Gastrocnemius medialis (tissue), 4 donors: ENCODE measurements at regions not wholly inside any gene's neighbourhood (a gene's known extent, or its start where the extent isn't known, plus 50 kb on each side); places are given as distances from the start of the nearest gene placed in this dataset.

ENCODE experiments used
- POLR2A ChIP-seq, 2 donors: fragments of 450-650 bp; IDR thresholded peaks; one replicate each; pipeline ENCODE4 v1.6.1; 2017; ENCODE audit warnings: antibody characterized with exemption in 2 of 2, mild to moderate bottlenecking in 2 of 2, moderate library complexity in 2 of 2
- TF ChIP-seq, protein P1 (sequence below), 5 experiments: fragments of 450-650 bp in 3 of 5; fragments of 200-600 bp in 2 of 5; sonication (generic) in 2 of 5; IDR thresholded peaks in 4 of 5; conservative IDR thresholded peaks in 1 of 5; 1 replicate in 4 of 5; 2 replicates in 1 of 5; pipeline ENCODE4 v1.5.1; 2016 to 2019; ENCODE audit warnings: antibody characterized with exemption in 5 of 5, mild to moderate bottlenecking in 3 of 5, moderate library complexity in 3 of 5

DNA sequence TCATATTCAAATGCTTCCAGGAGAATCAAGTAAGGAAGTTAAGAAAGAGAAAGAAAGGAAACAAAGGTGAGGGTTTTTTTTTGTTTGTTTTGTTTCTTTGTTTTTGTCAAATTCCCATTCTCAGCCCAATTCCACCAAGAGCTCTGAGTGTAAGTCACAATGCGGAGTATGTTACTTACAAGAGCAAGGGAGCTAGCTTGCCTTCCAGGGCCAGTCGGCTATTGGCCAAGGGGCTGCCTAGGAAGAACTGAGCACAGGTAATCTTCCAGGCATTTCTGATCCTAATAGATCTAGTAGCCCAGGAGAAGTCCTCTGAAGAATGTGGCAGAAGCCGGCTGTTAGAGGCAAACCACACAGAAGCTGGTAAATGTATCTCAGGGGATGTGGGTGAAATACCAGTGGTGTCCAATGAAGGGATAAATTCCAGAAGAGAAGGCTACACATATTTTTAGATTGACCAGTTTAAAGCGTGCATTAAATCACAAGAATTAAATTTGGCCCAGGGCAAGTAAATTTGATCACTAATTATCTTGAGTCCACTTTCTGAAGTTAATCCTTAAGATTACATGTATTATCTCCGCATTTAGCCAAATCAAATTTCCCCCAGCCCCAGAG, 239.6 kb upstream of the ADAMTS5 start:
- TF ChIP-seq, protein P1, sequence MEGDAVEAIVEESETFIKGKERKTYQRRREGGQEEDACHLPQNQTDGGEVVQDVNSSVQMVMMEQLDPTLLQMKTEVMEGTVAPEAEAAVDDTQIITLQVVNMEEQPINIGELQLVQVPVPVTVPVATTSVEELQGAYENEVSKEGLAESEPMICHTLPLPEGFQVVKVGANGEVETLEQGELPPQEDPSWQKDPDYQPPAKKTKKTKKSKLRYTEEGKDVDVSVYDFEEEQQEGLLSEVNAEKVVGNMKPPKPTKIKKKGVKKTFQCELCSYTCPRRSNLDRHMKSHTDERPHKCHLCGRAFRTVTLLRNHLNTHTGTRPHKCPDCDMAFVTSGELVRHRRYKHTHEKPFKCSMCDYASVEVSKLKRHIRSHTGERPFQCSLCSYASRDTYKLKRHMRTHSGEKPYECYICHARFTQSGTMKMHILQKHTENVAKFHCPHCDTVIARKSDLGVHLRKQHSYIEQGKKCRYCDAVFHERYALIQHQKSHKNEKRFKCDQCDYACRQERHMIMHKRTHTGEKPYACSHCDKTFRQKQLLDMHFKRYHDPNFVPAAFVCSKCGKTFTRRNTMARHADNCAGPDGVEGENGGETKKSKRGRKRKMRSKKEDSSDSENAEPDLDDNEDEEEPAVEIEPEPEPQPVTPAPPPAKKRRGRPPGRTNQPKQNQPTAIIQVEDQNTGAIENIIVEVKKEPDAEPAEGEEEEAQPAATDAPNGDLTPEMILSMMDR (IDR thresholded peaks at IDR 0.05 in 4 of 5, conservative IDR thresholded peaks at IDR 0.05 in 1 of 5) = no peak
- TF ChIP-seq POLR2A (IDR thresholded peaks at IDR 0.05) = no peak
